KBM-7 (cell line): ENCODE measurements at regions not wholly inside any gene's neighbourhood (a gene's known extent, or its start where the extent isn't known, plus 50 kb on each side); places are given as distances from the start of the nearest gene placed in this dataset.

Experiments
- DNase-seq: peaks from one replicate; pipeline ENCODE4 v3.0.0-alpha.2; 2015
- in situ Hi-C: fragments of 300-500 bp; cut with MboI; formaldehyde crosslinking; loops from 2 replicates; pipeline ENCODE4 v1.14.3; 2020; ENCODE audit warnings: low sequenced_read_pairs, low pct_unique_long_range_greater_than_20kb, mixed read lengths

DNA sequence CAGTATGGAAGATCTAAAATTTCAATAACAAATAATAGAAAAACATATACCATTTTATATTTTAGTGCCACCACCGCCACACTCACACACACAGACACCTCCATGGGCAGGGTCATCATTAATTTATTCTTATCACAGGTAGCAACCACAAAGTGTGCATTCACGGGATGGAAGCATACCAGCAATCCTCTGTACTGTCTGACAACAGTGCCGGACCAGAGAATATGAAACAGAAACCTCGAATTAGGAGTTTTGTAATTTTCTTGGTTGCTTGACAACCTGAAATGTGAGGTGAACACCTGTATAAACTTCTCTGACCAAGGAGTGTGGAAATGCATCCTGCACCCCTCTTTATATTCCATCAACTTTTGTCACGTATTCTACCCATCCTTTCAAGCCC lies 213.9 kb upstream of the KCNIP4 start:
- in situ Hi-C loops = no loop called here
- DNase-seq = no peak

DNA sequence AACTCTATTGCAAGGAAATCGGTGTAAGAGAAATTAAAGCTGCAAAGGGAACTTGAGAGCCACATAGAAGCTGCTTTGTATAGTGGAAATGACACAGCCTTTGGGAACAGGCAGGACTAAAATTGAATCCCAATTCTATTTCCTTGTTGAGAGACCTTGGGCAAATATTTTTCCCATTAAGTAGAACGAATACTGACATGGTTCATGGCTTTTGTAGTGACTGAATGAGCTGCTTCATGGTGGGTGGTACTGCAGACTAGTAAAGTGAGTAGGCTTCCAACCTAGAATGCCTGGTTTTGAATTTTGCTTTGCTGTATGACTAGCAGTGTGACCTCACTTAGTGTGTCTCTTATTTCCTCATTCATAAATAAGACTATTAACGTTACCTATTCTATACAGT lies 182.2 kb upstream of the KCNIP4 start:
- no peak for DNase-seq
- in situ Hi-C loops = no loop called here

DNA sequence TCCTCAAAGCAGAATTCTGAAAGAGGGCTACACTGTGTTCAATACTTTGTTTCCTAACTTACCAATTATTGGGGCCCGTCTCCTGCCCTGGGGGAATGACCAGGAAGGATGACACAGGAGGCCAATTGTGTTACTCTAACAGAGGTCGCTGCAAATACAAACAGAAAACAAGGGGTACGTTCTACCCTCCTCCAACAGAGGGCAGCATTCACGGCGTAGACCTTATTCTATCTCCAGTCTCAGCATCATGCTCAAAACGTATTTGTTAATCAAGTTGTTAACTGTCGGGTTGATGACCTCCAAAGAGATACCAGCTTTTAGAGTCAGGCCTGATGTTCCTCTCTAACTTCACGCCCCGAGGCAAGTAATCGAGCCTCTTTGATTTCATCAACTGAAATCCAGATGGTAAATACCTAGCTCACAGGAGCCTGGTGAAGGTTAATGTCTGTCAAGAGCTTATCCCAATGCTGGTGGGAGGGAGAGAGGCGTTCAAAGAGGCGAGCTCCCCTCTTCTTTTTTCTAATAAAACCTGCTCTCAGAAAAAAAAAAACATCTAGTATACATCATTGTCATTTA lies 181.0 kb upstream of the KCNIP4 start:
- DNase-seq = peak; percentile 52
- in situ Hi-C loops = no loop called here

DNA sequence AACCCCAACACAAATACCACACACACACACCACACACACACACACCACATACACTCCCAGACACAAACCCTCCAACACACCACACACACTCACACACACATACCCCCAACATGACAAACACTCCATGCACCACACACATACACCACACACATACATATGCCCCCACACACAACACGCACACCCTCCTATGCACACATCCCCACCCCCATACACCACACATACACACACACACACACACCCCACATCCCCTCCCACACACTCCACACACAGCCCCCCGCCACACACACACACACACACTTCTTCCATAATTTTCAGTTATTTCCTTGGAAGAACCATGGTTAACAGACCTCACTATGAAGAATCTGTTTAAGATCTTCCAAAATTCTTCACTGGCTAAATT lies 173.5 kb upstream of the KCNIP4 start:
- in situ Hi-C loops = no loop called here
- no peak for DNase-seq

DNA sequence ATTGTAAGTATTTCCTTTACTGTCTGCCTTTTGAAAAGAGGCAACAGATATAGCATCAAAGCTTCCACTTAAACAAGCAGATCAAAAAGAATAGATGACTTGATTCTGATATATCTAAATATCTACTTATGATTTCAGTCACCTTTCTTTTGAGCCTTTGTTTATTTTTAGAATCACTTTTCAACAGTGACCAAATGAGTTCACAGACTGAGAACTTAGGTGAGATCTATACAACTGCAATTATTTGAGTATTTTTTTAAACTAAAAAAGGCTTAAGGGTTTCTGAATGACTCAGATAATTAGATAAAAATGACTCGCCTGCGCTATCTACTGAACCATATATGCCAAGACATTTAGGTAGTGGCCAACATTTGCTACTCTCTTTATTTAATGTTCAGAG lies 166.7 kb upstream of the KCNIP4 start:
- in situ Hi-C loops = no loop called here
- DNase-seq = no peak

DNA sequence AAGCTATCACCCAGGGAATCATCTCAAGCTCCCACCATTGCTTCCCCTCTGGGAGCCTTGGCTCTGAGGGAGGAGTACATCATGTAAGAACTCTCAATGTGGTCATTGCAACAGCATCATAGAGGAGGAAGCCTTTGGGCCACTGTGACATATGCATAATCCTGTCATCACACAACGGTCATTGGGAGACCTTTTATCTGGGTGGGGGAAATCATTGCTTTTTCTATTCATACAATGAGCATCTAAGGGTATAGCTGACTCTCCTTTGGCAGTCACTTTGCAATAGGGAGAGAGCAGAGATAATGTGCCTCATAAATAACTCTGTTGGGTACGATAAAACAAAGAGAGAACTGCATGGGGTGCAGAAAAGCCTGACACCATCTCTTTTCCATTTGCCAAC lies 155.2 kb upstream of the KCNIP4 start:
- in situ Hi-C loops = no loop called here
- no peak for DNase-seq

DNA sequence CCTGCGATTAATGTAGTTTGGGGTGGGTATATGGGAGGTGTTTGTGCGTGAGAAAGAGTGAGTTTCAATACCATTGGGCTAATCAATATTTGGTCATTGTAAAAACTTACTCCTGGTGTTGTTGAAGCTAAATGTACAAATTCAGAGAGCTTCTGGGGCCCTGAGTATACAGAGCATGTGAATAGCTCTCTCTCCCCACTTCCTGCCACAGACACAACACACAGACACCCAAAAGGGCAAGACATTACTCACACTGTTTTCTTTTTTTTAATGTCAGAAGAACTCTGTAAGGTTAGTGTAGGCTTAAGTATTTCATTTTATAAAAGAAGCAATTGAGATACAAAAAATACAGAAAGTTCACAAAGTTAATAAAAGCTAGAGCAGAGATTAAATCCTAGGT lies 151.3 kb upstream of the KCNIP4 start:
- DNase-seq = no peak
- in situ Hi-C loops = no loop called here

DNA sequence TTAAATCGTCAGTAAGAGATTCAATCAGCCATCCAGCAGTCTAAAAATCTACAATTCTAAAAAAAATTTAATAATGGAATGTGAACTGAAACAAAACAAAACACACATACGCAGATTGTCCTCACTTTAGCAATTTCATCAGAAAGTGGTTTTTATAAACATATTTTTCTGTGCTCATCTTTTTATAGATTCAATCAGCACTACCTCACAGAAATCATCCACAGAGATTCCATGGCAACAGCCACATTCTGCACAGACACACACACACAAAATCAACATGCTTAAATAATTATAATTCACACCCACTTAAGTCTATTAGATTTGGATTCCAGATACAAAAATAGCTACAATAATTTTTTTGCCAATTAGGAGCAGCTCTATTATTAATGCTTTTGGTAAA lies 149.0 kb upstream of the KCNIP4 start:
- no peak for DNase-seq
- in situ Hi-C loops = no loop called here

DNA sequence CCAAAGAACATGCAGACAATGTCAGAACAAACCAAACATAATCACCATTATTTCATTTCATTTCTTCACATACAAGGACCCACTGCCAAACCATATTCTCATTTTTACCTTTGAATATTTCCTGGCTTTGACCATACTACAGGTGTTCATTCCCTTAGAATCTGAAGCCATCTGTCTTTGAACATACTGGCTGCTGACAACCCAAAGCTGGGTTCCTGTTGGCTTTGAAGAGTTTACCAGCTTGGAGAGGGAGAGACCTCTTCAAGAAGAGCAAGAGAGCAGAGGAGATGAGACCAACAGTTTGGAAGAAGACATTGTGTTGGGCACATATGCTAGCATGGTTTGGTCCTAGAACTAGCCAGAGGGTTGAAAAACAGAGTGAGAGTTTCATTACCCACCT lies 145.6 kb upstream of the KCNIP4 start:
- DNase-seq = no peak
- in situ Hi-C loops = no loop called here

DNA sequence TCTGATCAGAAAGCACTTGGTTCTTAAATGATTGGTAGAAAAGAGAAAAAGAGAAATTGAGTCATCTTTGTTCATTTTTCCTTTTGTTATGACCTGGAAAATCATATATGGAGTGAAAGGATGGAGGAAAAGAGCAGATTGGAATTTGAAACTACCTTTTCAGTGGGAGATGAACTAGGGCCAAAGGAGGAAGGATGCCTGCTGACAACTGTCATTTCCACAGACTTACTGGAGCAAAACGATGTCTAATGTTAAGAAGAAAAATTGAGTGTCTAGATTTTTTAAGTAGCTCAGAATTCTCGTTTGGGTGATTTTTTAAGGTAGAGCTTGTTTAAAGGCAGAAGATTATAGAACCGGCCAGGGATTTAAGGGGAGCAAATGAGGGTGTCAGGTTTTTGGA lies 144.6 kb upstream of the KCNIP4 start:
- no peak for DNase-seq

DNA sequence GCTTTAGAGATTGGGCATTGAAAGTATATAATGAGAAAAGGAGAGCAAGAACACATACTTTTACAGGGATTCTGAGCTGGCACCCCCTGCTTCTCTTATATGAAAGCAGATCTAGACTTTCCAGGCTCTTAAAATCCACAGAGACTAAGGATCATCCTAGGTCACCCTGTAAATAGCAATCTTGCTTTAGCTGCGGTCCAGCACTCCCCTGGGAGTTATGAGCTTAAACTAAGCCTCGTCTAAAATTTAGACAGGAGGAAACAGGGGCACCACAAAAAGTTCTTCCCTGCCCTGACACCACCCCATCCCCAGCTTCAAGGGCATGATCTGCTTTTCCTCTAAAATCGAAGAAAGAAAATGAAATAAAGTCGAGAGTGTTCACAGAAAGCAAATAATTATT lies 143.3 kb upstream of the KCNIP4 start:
- DNase-seq = no peak
- in situ Hi-C loops = no loop called here

More for the DNA sequence above, 144.6 kb upstream of the KCNIP4 start:
- in situ Hi-C loops = no loop called here

DNA sequence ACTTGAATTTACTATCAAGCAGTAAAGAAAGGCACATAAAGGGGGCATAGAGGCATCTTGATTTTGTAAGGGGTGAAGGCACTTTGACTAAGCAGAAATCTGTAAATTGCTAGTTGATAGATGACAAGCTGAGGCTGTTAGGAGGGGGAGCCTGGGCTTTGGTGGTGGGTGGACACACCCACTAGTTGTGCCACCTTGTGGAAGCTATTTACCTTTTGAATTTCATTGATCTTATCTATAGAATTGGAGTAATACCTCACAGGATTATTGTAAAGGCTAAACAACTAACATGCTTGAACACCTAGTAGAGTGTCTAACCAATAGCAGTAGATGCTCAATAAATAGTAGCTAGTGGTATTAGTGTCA lies 142.8 kb upstream of the KCNIP4 start:
- in situ Hi-C loops = no loop called here
- DNase-seq = no peak

DNA sequence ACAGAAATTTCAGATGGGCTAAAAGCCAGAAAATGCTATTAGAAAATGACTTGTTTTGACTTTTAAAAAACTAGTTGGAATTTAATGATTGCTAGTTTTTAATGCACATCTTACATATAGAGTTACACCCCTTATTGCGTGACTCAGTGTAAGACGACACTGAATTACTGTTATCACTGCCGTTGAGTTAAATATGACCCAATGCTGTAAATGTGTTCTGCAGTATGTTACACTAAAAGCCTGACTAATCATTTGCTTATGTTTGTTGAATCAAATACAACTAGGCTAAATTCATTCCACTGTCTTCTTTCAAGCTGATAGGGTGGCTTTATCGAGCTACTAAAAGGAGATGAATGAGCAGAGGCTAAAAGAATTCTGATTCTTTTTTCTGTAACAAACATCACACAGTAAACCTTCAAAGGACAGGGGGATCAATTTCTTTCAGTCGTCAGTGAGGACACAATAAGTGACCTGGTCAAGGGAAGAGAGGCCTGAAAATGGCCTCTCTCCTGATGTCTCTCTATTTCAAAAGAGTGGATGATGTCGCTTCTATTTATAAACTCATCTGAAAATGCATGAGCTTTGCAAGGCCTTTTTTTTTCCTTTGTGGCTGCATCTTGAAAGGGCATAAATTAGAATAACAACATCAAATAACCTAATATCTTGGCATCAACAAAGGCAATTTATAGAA lies 142.2 kb upstream of the KCNIP4 start:
- in situ Hi-C loops = no loop called here
- DNase-seq = no peak

DNA sequence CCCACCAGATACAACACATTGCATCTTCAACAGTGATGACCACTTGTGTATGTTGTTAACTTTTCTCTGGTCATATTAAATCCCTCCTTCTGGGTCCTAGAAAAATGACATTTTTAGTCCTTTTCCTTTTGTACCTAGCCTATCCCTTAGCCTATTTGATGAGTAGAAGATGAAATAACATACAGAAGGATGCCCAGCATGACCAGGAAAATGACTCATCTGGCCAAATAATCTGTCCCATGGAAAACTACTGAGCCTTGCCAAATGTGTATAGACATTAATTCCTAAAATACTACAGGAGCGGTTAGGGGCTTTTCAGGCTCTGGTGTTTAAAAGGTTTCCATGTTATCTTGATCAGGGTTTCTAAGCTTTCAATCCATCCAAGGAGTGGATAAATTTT lies 129.0 kb upstream of the KCNIP4 start:
- DNase-seq = no peak
- in situ Hi-C loops = no loop called here

DNA sequence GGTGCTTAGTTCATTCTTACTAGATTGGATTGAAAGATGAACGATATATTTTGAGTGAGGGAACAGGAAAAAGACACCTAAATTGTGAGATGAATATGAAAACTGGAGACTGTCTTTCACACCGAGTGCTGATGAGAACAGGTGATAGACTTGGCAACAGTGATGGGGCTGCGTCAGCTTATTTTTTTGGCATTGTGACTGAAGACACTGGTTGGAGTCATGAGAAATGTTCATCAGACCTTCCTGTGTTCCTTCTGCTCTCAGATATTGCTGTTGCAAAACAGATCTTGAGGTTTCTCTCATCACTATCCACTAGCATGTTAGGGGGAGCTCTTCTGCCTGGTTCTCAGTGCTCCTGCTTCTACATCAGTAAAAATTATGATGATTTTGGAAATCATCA lies 124.2 kb upstream of the KCNIP4 start:
- DNase-seq = no peak
- in situ Hi-C loops = no loop called here

DNA sequence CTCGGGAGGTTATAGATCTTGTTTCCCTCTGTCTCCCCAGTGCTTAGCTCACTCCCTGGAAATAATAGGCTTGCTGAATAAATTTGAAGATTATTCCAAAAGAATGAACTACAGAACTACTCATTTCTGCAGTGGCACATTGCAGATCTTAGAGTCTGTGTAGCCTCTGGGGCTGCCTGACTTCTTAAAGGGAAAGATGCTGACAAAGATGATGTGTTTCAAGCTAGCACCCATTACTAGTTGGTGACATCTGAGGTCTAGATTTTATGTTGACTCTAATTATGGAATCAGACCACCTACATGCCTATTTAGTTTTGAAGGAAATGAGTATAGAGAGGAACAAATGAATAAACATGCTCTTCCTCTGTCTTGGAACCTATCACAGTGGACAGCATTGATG lies 123.7 kb upstream of the KCNIP4 start:
- in situ Hi-C loops = no loop called here
- DNase-seq = no peak

DNA sequence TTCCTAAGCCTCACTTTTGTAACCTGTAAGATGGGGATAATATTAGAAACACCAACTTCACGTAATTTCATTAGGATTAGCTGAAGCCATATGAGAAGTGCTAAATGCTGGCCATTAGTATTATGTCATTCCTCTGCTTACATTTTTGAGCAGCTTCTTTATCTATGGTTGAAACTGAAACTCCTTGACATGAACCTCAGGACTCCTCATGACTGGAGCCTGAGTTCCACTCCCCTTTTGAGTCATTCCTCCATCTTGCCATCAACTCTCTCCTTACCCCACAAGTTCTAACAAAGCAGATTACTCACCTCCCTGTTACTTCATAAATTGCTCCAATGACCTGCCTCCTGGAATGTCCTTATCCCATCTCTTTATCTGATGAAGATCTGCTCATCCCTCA lies 123.2 kb upstream of the KCNIP4 start:
- DNase-seq = no peak
- in situ Hi-C loops = no loop called here

DNA sequence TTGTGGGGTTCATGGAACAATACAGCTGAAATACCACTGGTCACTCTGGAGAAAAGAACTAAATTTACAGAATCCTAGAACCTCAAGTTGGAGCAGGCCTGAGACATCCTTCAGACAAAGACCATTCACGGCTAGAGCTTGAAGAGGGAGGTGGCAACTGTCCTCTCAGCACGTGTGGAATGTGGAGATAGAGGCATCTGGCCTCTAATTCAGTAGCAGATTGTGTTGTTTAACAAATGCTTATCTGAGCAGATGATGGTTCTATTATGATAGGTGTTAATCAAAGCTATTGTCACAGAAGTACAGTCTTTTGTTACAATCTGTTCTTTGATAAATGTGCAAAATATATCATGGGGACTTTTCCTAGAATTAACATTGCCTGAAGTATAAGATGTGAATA lies 121.7 kb upstream of the KCNIP4 start:
- in situ Hi-C loops = no loop called here
- DNase-seq = no peak

DNA sequence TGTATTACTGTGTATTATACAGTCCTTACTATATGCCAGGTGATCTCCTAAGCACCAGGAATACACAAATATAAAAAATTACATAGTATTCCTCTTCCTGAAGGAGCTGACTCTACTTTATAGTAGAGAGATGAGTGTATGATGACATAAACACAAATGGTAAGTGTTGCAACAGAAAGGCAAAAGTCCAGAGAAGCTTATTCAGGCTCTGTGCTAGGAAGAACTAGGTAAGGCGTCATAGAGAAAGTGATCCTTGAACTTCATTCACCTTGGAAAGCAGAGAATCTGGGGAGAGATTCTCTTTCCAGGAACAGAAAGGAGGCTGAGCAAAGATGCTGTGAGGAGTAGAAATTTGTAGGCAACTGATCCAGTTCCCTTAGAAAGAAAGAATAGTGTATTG lies 115.0 kb upstream of the KCNIP4 start:
- no peak for DNase-seq
- in situ Hi-C loops = no loop called here

DNA sequence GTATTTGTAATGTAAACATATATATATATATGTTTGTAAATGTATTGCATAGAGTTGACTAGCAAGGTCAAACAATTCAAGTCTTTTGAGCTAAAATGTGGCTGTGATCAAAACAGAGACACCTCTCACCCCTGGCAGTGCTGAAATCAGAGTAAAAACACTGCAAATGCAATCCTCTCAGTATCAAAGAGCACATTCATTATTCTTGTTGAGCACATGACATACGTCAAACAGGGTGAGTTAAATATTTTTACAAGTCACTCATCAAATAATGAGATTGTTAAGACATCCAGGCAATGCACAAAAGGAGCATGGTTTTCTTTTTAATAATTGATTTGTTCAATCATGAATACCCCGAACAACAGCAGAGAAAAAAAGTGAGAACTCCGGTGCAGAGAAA lies 114.1 kb upstream of the KCNIP4 start:
- in situ Hi-C loops = no loop called here
- DNase-seq = no peak

DNA sequence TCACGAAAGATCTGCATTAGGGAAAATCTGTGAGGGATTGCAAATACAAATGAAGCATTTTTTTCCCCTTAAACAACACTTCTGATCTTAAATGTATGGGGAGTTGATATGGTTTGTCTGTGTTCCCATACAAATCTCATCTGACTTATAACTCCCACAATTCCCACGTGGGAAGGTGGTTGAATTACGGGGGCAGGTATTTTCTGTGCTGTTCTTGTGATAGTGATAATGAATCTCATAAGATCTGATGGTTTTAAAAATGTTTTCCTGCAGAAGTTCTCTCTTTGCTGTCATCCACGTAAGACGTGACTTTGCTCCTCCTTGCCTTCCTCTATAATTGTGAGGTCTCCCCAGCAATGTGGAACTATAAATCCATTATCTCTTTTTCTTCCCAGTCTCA lies 107.4 kb upstream of the KCNIP4 start:
- in situ Hi-C loops = no loop called here
- DNase-seq = no peak

DNA sequence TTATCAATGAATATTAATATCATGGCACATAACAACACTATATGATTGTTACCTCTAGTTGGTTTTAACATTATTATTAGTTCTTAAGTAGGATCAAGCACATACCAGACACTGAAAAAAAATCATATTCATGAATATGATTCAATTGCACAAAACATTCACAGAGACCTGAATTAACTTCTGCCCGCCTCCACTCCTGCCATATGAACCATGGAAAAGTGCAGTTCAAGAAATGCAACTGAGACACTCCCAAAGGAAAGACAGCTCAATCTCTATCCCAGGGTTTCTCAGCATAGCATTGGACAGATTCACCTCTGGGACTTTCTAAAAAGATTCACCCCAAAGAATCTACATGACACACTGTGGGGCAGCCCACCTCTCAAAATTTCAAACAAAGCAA lies 103.5 kb upstream of the KCNIP4 start:
- DNase-seq = no peak
- in situ Hi-C loops = no loop called here
